ENCODE measurements at regions not wholly inside any gene's neighbourhood (a gene's known extent, or its start where the extent isn't known, plus 50 kb on each side); places are given as distances from the start of the nearest gene placed in this dataset.

DNA sequence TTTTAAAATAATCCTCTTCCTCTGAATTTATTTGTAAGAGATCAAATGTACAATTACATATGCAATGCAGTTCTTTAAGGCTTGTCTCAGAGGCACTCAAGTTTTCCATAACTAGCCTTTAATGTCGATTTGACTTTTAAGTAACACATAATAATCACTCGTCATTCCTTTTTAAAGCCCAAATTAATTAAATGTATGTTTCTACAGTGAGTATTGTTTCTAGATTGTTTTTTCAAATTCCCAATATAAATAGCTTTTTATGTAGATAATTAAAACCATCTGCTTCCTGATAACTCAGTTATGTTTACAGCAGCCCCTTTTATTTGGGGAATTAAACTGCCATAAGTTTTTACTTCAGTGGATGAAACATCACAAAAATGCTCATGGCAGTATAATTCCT, 185.1 kb downstream of the ETNK1 start:
- TF ChIP-seq CTCF (conservative IDR thresholded peaks at IDR 0.05; ENCODE audit: low read length) (no peak), EZH2phosphoT487 (IDR thresholded peaks at IDR 0.05; ENCODE audit: borderline replicate concordance, low read depth, low read length) (no peak)
